H9 (cell line): ENCODE measurements at regions not wholly inside any gene's neighbourhood (a gene's known extent, or its start where the extent isn't known, plus 50 kb on each side); places are given as distances from the start of the nearest gene placed in this dataset.

Experiments
- DNase-seq: peaks from one replicate; pipeline ENCODE4 v3.0.0-alpha.2; 2017
- H2AFZ ChIP-seq: one replicate; pipeline ENCODE4 v1.6.1; 2013; ENCODE audit warnings: mild to moderate bottlenecking, low read length, control low read depth, moderate library complexity
- H2AK5ac ChIP-seq: 2 replicates; pipeline ENCODE4 v1.6.1; 2013; ENCODE audit warnings: low read length, control low read depth, mixed read lengths; ENCODE audit not compliant: insufficient read length
- H2BK120ac ChIP-seq: one replicate; pipeline ENCODE4 v1.6.1; 2013; ENCODE audit warnings: low read depth, mild to moderate bottlenecking, low read length, control low read depth, inconsistent platforms; ENCODE audit not compliant: poor library complexity, severe bottlenecking
- H2BK12ac ChIP-seq: 2 replicates; pipeline ENCODE4 v1.6.1; 2013; ENCODE audit warnings: low read length, control low read depth, mixed read lengths, low read depth; ENCODE audit not compliant: insufficient read length
- H2BK15ac ChIP-seq: 2 replicates; pipeline ENCODE4 v1.6.1; 2013; ENCODE audit warnings: low read depth, low read length, control low read depth
- H2BK20ac ChIP-seq: one replicate; pipeline ENCODE4 v1.6.1; 2013; ENCODE audit warnings: low read depth, mild to moderate bottlenecking, low read length, control low read depth, inconsistent platforms; ENCODE audit not compliant: poor library complexity, severe bottlenecking
- H2BK5ac ChIP-seq: 2 replicates; pipeline ENCODE4 v1.6.1; 2013; ENCODE audit warnings: low read length, control low read depth, mixed read lengths; ENCODE audit not compliant: insufficient read length
- H3K14ac ChIP-seq: 2 replicates; pipeline ENCODE4 v1.6.1; 2013; ENCODE audit warnings: low read length, control low read depth; ENCODE audit not compliant: insufficient read depth
- H3K18ac ChIP-seq: 2 replicates; pipeline ENCODE4 v1.6.1; 2013; ENCODE audit warnings: low read depth, mild to moderate bottlenecking, mixed read lengths, low read length, control low read depth; ENCODE audit not compliant: insufficient read length
- H3K23ac ChIP-seq: 2 replicates; pipeline ENCODE4 v1.6.1; 2013; ENCODE audit warnings: low read length, control low read depth, mixed read lengths, low read depth; ENCODE audit not compliant: insufficient read length
- H3K23me2 ChIP-seq: 2 replicates; pipeline ENCODE4 v1.6.1; 2013; ENCODE audit warnings: low read depth, mild to moderate bottlenecking, mixed read lengths, low read length, control low read depth; ENCODE audit not compliant: insufficient read length, poor library complexity, severe bottlenecking
- H3K27ac ChIP-seq: 2 replicates; pipeline ENCODE4 v1.5.1; 2013; ENCODE audit warnings: low read length, control low read depth, mixed read lengths, low read depth; ENCODE audit not compliant: insufficient read length
- H3K27me3 ChIP-seq: 2 replicates; pipeline ENCODE4 v1.6.1; 2013; ENCODE audit warnings: low read length, control low read depth, inconsistent platforms; ENCODE audit not compliant: insufficient read depth
- H3K4ac ChIP-seq: 2 replicates; pipeline ENCODE4 v1.6.1; 2013; ENCODE audit warnings: low read depth, mild to moderate bottlenecking, control low read depth, inconsistent platforms, low read length, moderate library complexity
- H3K4me1 ChIP-seq: 2 replicates; pipeline ENCODE4 v1.6.1; 2013; ENCODE audit warnings: low read length, control low read depth, inconsistent platforms; ENCODE audit not compliant: insufficient read depth
- H3K4me2 ChIP-seq: 2 replicates; pipeline ENCODE4 v1.6.1; 2013; ENCODE audit warnings: low read length, control low read depth, mixed read lengths; ENCODE audit not compliant: insufficient read length, insufficient read depth
- H3K56ac ChIP-seq: 2 replicates; pipeline ENCODE4 v1.6.1; 2013; ENCODE audit warnings: low read depth, mild to moderate bottlenecking, mixed read lengths, low read length, control low read depth; ENCODE audit not compliant: insufficient read length
- H3K79me1 ChIP-seq: 2 replicates; pipeline ENCODE4 v1.6.1; 2013; ENCODE audit warnings: low read depth, mild to moderate bottlenecking, moderate library complexity, low read length, control low read depth, inconsistent platforms; ENCODE audit not compliant: insufficient read depth, poor library complexity, severe bottlenecking
- H3K79me2 ChIP-seq: 2 replicates; pipeline ENCODE4 v1.6.1; 2013; ENCODE audit warnings: low read length, control low read depth, inconsistent platforms; ENCODE audit not compliant: insufficient read depth
- H3K9ac ChIP-seq: 2 replicates; pipeline ENCODE4 v1.6.1; 2013; ENCODE audit warnings: low read length, control low read depth, mixed read lengths; ENCODE audit not compliant: insufficient read length; ENCODE audit errors: extremely low read depth
- H3K9me3 ChIP-seq: one replicate; pipeline ENCODE4 v1.6.1; 2013; ENCODE audit warnings: low read depth, low read length, inconsistent platforms; ENCODE audit not compliant: control insufficient read depth
- H3T11ph ChIP-seq: one replicate; pipeline ENCODE4 v1.6.1; 2013; ENCODE audit warnings: mild to moderate bottlenecking, low read length, control low read depth, inconsistent platforms
- H4K20me1 ChIP-seq: one replicate; pipeline ENCODE4 v1.6.1; 2013; ENCODE audit not compliant: control insufficient read depth, insufficient read length, insufficient read depth
- H4K5ac ChIP-seq: 2 replicates; pipeline ENCODE4 v1.6.1; 2013; ENCODE audit warnings: low read depth, mild to moderate bottlenecking, mixed read lengths, low read length, control low read depth; ENCODE audit not compliant: insufficient read length
- H4K8ac ChIP-seq: replicated peaks from 2 replicates; pipeline ENCODE4 v1.6.1; 2013; ENCODE audit warnings: low read length, control low read depth, mixed read lengths, low read depth; ENCODE audit not compliant: insufficient read length
- H4K91ac ChIP-seq: 2 replicates; pipeline ENCODE4 v1.6.1; 2013; ENCODE audit warnings: low read depth, mild to moderate bottlenecking, moderate library complexity, mixed read lengths, low read length, control low read depth; ENCODE audit not compliant: insufficient read length
- H3K27ac Mint-ChIP-seq, 3 experiments: 2 replicates in 2 of 3; 3 replicates in 1 of 3; pipeline ENCODE4 v1.8.0; 2020 to 2021; ENCODE audit warnings: mixed read lengths in 3 of 3, mild to moderate bottlenecking in 1 of 3, moderate library complexity in 1 of 3
- H3K27me3 Mint-ChIP-seq: 2 replicates; pipeline ENCODE4 v1.8.0; 2021; ENCODE audit warnings: low read depth, mild to moderate bottlenecking, moderate library complexity, mixed read lengths
- H3K36me3 Mint-ChIP-seq, 3 experiments: 2 replicates in 2 of 3; 3 replicates in 1 of 3; pipeline ENCODE4 v1.8.0; 2020 to 2021; ENCODE audit warnings: low read depth in 3 of 3, mixed read lengths in 3 of 3; ENCODE audit not compliant: insufficient read depth in 1 of 3
- H3K4me1 Mint-ChIP-seq, 2 experiments: 2 replicates each; pipeline ENCODE4 v1.8.0; 2020; ENCODE audit warnings: mixed read lengths in 2 of 2
- H3K4me3 Mint-ChIP-seq, 2 experiments: 2 replicates in 1 of 2; 3 replicates in 1 of 2; pipeline ENCODE4 v1.8.0; 2020 to 2021; ENCODE audit warnings: mild to moderate bottlenecking in 2 of 2, mixed read lengths in 2 of 2, moderate library complexity in 1 of 2
- H3K9me3 Mint-ChIP-seq, 2 experiments: 2 replicates in 1 of 2; 3 replicates in 1 of 2; pipeline ENCODE4 v1.8.0; 2020; ENCODE audit warnings: mild to moderate bottlenecking in 2 of 2, mixed read lengths in 2 of 2, moderate library complexity in 1 of 2
- TF ChIP-seq, protein P1 (sequence below): fragments of 200-600 bp; sonication (generic); conservative IDR thresholded peaks from 3 replicates; pipeline ENCODE4 v1.8.0; 2021; ENCODE audit warnings: antibody characterized with exemption, mild to moderate bottlenecking

- Histone ChIP-seq H4K5ac (no peak overlapping the region), H3K18ac (no peak overlapping the region), H3K9ac (no peak overlapping the region), H3K27ac (no peak overlapping the region), H3K4ac (no peak overlapping the region), H2BK15ac (no peak overlapping the region), H4K91ac (no peak overlapping the region), H2BK120ac (no peak overlapping the region), H2BK12ac (no peak overlapping the region), H3K56ac (no peak overlapping the region), H4K8ac (no peak overlapping the region), H2AFZ (no peak overlapping the region), H2BK20ac (no peak overlapping the region), H3T11ph (no peak overlapping the region), H3K9me3 (no peaks in the 10 kb centered on the region), H3K4me2 (no peak overlapping the region), H2BK5ac (no peak overlapping the region), H3K23ac (no peak overlapping the region), H2AK5ac (no peak overlapping the region), H3K4me1 (no peaks in the 10 kb centered on the region; the same call in 1 of the 2 replicates), H4K20me1 (no peaks in the 10 kb centered on the region), H3K27me3 (no peaks in the 10 kb centered on the region; the same call in 1 of the 2 replicates), H3K23me2 (no peaks in the 10 kb centered on the region), H3K79me2 (no peaks in the 10 kb centered on the region), H3K14ac (no peak overlapping the region), H3K79me1 (no peaks in the 10 kb centered on the region)
- peaks cover 1 to 4% of the 10 kb centered on the region in 2 experiments; a peak in 3 of 5 replicates for H3K9me3 Mint-ChIP-seq
- TF ChIP-seq, protein P1, sequence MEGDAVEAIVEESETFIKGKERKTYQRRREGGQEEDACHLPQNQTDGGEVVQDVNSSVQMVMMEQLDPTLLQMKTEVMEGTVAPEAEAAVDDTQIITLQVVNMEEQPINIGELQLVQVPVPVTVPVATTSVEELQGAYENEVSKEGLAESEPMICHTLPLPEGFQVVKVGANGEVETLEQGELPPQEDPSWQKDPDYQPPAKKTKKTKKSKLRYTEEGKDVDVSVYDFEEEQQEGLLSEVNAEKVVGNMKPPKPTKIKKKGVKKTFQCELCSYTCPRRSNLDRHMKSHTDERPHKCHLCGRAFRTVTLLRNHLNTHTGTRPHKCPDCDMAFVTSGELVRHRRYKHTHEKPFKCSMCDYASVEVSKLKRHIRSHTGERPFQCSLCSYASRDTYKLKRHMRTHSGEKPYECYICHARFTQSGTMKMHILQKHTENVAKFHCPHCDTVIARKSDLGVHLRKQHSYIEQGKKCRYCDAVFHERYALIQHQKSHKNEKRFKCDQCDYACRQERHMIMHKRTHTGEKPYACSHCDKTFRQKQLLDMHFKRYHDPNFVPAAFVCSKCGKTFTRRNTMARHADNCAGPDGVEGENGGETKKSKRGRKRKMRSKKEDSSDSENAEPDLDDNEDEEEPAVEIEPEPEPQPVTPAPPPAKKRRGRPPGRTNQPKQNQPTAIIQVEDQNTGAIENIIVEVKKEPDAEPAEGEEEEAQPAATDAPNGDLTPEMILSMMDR: no peak
- H3K27me3 Mint-ChIP-seq: peaks cover 2% of the 10 kb centered on the region; the same call in 1 of the 2 replicates
- peaks cover 0 to 6% (median 0%) of the 10 kb centered on the region in 3 experiments; a peak in 2 of 7 replicates for H3K36me3 Mint-ChIP-seq
- no peak overlapping the region for H3K27ac Mint-ChIP-seq
- peaks cover 28 to 37% of the 10 kb centered on the region in 2 experiments for H3K4me1 Mint-ChIP-seq
- H3K4me3 Mint-ChIP-seq: no peak overlapping the region
- no peak for DNase-seq
Measured at GRCh38 chr13:96899946-96900345, 94.3 kb downstream of the OXGR1 start.
